Activated T-cell treated with anti-CD3 and anti-CD28 coated beads for 48 hours (primary cell): ENCODE measurements at regions not wholly inside any gene's neighbourhood (a gene's known extent, or its start where the extent isn't known, plus 50 kb on each side); places are given as distances from the start of the nearest gene placed in this dataset.

Experiments used
- DNase-seq: peaks from one replicate; pipeline ENCODE4 v3.0.0-alpha.2; 2020; ENCODE audit warnings: low read depth

GRCh38 chr2:67660015-67660602, 263.0 kb downstream of the ETAA1 start:
- DNase-seq, result no peak

GRCh38 chr2:67660871-67661270, 263.7 kb downstream of the ETAA1 start:
- DNase-seq, result no peak

DNA sequence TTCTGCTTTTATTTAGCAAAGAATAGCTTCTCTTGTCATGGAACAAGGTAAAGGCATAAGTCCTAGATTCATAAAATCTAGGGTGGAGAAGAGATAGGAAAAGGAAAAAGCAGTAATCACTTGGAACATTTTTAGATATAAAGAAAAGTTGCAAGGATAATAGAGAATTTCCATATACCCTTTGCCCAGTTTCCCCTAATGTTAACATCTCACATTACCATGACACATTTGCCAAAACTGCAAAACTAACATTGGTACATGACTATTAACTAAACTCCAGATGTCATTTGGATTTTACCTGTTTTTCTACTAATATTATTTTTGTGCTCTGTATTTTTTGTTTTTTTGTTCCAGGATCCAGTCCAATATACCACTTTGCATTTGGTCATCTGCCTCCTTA, 265.1 kb downstream of the ETAA1 start:
- DNase-seq, result no peak

DNA sequence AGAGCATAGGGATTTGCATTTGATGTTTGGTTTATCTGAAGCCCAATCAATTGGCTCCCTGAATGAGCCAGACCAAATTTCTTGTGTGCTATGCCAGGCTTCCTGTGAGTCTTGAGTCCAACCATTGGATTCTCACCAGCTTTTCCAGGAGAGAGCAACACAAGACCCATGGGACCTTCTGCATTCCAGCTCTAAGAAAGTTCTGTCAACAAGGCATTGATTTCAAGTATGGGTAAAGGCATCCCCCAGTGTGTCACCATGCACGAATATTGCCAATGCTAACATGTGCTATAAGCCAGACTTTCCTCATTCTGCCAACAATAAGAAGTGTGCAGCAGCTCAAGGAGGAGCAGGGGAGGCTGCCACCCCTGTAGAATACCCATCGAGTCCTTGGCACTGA, 266.6 kb downstream of the ETAA1 start:
- no peak for DNase-seq

DNA sequence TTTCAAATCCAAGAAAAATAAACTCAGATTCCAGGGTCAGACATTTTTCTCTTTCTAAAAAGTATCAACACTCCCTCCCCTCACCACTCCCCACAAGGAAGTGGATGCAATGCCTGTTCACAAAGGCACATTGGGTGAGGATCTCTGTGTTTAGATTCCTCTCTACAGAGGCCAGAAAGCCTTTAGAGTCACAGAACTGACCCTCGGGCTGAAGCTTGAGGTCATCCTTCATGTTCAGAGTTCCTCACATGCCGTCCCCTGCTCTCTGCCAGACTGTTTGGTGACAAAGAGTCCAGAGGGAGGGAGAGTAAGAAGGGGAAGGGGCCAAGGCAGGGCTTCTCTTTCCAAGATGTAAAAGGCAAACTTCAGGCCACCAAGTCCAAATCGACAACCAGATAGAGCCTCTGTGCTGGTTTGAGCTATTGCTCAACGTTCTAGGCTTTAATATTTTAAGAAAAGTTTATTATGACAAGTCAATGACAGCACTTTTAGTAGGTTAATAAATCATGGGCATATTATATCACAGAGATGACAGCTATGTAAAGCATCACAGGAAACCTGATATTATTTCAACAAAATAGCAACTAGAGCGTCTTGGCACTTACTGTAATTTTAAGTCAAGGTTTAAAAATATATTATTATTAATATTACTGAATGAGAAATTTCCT, 269.4 kb downstream of the ETAA1 start:
- DNase-seq, result no peak

GRCh38 chr2:67667054-67667908, 270.1 kb downstream of the ETAA1 start:
- no peak for DNase-seq

- DNase-seq, result no peak
Measured at GRCh38 chr2:67668538-67668937, 271.4 kb downstream of the ETAA1 start.

DNA sequence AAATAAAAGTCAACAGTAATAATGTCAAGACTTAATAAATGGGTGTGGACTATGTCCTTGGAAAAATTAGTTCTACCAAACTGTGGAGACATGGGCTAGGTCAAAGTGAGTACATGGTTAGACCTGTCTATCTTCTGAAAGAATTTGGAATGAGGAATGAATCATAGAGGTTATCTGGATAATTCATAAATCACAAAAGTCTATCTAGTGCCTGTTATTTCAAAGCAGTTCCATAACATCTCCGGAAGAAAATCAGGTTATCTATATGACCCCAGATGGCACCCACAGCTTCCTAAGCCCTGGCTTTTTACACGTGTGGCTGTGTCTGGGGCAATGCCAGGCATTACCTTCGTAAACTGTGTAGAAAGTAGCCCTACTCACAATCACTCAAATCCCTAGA, 272.0 kb downstream of the ETAA1 start:
- no peak for DNase-seq

DNA sequence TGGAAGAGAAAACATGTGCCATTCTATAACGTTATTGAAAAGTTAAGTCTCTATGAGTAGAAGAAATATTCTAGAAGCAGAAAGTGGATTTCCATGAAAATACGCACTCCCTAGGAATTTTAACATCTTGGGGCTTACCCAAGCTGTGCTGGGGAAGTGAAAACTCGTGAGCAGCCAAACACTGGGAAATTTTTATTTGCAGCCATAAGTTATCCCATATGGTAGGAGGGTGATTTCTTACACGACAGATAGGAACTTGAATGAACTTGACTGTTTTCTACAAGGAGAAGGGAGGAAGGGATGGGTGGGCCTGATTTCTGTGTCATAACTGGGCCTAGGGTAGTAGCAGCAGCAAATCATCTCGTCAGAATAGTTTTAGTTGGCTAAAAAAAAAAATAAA, 272.6 kb downstream of the ETAA1 start:
- no peak for DNase-seq

DNA sequence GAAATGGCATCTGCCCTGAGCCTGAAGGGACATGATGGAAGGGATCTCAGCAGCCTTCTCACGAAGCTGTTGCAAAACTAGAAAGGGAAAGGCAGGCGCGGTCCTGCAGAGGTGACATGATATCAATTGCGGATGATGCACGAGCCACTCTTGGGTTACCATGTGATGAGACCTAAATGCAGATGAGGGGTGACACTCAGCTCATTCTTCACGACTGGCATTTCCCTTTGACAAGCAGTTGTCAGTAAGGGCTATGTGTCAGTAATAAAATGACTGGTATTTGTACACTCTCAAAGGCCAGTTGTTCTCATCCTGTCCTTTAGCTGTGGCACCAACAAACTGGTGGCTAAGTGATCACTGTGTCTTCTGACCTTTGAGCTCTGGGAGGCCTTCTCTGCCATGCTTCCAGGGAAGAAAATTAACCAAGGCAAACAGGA, 273.6 kb downstream of the ETAA1 start:
- no peak for DNase-seq

DNA sequence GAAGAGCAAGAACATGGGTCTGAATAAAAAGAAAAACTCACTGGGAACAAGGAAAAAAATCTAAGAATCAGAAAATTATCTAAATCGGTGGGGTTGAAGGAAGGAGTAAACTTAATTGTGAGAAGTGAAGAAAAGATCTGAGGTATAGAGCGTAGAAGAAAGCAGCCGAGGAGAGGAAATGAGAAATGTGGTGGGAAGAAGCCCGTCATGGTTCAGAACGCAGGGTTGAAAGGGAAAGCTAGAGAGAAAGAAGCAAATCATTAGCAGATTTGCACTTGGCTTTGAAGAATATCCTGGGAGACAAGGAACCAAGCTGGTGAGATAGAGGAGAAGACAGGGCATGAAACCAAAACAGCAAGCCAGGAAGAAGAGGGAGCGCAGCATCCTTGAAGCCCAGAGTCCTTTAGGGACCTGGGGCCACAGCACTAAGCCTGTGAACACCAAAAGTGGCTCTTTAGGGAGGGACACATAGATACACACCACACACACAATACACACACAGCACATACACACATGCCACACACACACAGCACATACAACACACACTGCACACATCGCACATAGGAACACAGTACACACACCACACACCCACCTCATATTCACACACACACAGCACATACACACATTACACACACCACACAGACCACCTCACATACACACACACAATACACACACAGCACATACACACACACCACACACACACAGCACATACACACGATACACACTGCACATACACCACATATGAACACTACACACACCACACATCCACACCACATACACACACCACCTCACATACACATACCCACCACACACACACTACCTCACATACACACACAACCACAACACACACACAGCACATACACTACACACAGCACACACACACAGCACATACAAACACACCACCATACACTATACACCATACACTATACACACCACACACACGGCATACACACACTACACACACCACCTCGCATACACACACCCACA, 274.6 kb downstream of the ETAA1 start:
- no peak for DNase-seq

DNA sequence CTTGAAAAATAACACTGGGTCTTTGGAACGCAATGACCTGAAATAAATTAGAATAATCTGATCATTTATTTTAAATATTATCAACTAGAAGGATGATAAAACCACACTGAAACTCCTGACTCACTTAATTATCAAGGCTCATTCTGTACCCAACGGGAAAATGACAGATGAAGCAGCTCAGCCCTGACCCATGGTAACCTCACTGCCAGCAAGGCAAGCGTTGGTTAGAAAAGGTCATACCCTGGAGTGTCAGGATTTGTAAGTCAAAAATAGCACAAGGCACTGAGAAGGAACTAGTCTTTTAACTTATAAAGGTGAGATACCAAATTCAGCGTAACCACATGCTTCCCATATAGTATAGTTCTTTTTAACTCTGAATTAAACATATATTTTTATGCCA, 277.5 kb downstream of the ETAA1 start:
- no peak for DNase-seq

GRCh38 chr2:67684991-67685390, 287.9 kb downstream of the ETAA1 start:
- DNase-seq, result no peak

DNA sequence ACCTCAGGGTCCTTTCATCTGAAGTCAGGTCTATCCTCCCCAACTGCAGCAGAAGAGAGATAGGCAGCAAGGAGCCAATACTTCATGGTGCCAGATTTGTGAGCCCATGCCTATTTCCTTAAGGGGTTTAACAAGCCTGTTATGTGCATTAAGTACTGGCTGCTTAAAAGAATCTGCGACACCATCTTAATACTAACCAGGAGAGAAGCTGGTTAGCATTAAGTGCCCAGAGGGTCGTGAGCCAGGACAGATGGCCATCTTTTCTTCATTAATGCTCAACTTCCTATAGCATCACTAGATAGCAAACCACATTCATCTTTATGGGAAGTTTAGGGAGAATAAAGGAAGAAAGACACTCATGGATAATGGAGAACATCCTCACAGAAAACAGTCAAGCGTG, 289.1 kb downstream of the ETAA1 start:
- no peak for DNase-seq

DNA sequence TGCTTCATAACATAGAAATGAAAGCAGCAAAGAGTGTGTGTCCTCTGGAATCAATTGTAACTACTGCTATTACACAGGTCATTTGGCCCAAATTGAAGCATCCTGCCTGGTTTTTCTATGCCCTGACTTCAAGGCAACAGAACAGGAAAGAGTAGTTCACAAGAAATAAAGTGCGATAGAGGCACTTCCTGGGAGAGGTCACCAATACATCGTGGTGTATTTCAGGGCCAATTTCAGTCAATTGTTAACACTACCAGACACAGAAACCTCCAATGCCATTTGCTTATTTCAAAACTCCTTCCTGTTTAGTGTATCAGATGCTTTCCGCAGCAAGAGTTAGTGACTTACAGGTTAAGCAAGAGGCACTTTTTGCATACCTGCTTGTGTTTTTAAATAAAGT, 292.1 kb downstream of the ETAA1 start:
- DNase-seq, result no peak

- DNase-seq, result no peak
Measured at GRCh38 chr2:67689651-67690050, 292.5 kb downstream of the ETAA1 start.

DNA sequence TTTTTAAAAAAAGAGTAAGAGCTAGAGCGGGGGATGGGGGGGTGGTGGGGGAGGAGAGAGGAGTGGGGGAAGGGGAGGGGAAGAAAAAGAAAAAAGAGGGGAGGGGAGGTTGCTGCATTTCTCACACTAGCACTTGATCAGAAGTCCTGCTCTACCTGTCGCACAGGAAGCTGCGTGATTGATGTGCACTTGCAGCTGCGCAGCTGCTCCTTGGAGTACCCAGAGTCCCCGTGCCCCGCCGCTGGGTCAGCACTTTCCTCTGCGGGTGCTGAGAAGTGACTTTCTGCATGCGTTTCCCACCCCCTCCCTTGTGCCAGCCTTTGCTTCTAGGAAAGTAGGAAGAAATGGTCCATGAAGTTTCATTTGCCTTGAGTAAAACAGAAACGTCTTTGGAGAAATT, 297.3 kb downstream of the ETAA1 start:
- no peak for DNase-seq

GRCh38 chr2:67701011-67701410, 303.9 kb downstream of the ETAA1 start:
- DNase-seq, result no peak

DNA sequence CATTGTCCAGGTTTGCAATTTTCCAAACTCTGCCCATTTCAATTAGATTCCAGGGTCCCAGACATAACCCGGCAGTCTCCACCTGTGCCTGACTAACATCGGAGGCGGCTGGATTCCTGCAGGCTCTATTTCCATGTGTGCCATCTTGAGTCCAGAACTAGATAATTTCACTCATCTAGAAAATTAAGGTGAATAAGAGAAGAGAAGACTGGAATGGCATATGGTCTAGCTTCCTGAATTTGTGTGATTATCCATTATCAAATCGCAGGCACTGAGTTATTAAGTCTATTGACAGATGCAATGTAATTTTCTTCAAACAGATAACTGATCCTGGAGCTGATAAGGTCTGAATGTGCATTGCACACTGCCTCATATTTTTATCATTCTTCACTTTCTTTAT, 305.2 kb downstream of the ETAA1 start:
- no peak for DNase-seq

GRCh38 chr2:67702937-67703336, 305.8 kb downstream of the ETAA1 start:
- no peak for DNase-seq

DNA sequence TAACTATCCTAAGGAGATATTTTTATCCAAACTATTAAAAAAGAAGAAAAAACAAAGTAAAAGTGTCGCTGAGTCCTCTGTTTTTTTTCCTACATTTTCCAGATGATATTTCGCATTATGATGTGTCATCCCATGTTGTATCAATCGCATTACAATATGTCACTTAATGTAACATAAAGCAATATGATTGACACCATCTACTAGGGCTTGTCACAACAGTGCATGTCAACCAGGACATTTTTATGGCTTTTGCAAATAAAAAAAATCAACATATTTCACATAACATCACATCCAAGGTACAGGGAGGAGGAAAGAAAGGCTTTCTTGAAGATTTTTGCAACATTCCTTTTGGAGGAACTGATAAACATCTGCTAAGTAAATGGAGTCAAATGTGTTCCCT, 308.9 kb downstream of the ETAA1 start:
- no peak for DNase-seq

- no peak for DNase-seq
Measured at GRCh38 chr2:67707896-67708295, 310.8 kb downstream of the ETAA1 start.
